AG09319 (cell line): ENCODE measurements at regions not wholly inside any gene's neighbourhood (a gene's known extent, or its start where the extent isn't known, plus 50 kb on each side); places are given as distances from the start of the nearest gene placed in this dataset.

Experiments
- DNase-seq: peaks from one replicate; pipeline ENCODE4 v3.0.0-alpha.2; 2010; ENCODE audit warnings: low read depth; ENCODE audit errors: extremely low read depth
- CTCF ChIP-seq: IDR thresholded peaks from 2 replicates; pipeline ENCODE4 v1.5.1; 2011; ENCODE audit warnings: low read depth, mild to moderate bottlenecking, inconsistent platforms, low read length, moderate library complexity

- TF ChIP-seq CTCF = no peak
- no peak for DNase-seq
These were observed 876.1 kb upstream of the ADGRB3 start for GRCh38 chr6:67759001-67759400.

GRCh38 chr6:67757465-67758033 is 877.5 kb upstream of the ADGRB3 start:
- no peak for TF ChIP-seq CTCF
- no peak for DNase-seq

GRCh38 chr6:67748521-67748920 is 886.6 kb upstream of the ADGRB3 start:
- TF ChIP-seq CTCF = no peak

GRCh38 chr6:67736816-67737215 is 898.3 kb upstream of the ADGRB3 start:
- no peak for TF ChIP-seq CTCF
- no peak for DNase-seq

More at GRCh38 chr6:67748521-67748920, 886.6 kb upstream of the ADGRB3 start:
- DNase-seq = no peak

- no peak for DNase-seq
- no peak for TF ChIP-seq CTCF
These were observed 898.9 kb upstream of the ADGRB3 start for GRCh38 chr6:67736161-67736560.

- no peak for TF ChIP-seq CTCF
- DNase-seq = no peak
These were observed 899.5 kb upstream of the ADGRB3 start for GRCh38 chr6:67735623-67736022.

GRCh38 chr6:67722861-67723261 is 912.2 kb upstream of the ADGRB3 start:
- no peak for TF ChIP-seq CTCF

More at GRCh38 chr6:67722861-67723261, 912.2 kb upstream of the ADGRB3 start:
- no peak for DNase-seq
